Lower leg skin (tissue), 4 donors: ENCODE measurements at regions not wholly inside any gene's neighbourhood (a gene's known extent, or its start where the extent isn't known, plus 50 kb on each side); places are given as distances from the start of the nearest gene placed in this dataset.

Source experiments
- DNase-seq, 2 donors: peaks; one replicate each; pipeline ENCODE4 v3.0.0-alpha.2; 2019; ENCODE audit warnings: low spot score in 2 of 2
- H3K4me3 ChIP-seq: fragments of 200-600 bp; sonication (generic); 2 replicates; pipeline ENCODE4 v1.5.1; 2017; ENCODE audit warnings: mild to moderate bottlenecking, low read depth; ENCODE audit not compliant: poor library complexity, severe bottlenecking
- POLR2A ChIP-seq, 2 donors: fragments of 450-650 bp; IDR thresholded peaks; one replicate each; pipeline ENCODE4 v1.6.1; 2016 to 2017; ENCODE audit warnings: antibody characterized with exemption in 2 of 2, mild to moderate bottlenecking in 1 of 2, moderate library complexity in 1 of 2
- WGBS, 2 donors: methylation state at CpG; one replicate each; pipeline ENCODE4 v1.1.5; 2018; 5-methylcytosine and 5-hydroxymethylcytosine counted together
- intact Hi-C: fragments of 100-400 bp; cut with DNase I; formaldehyde crosslinking; loops from one replicate; pipeline ENCODE4 v1.15.0; 2023; ENCODE audit warnings: low total_unique reads
- TF ChIP-seq, protein P1 (sequence below), 3 donors: fragments of 450-650 bp; IDR thresholded peaks; one replicate each; pipeline ENCODE4 v1.5.1; 2016; ENCODE audit warnings: antibody characterized with exemption in 3 of 3, mild to moderate bottlenecking in 3 of 3, moderate library complexity in 2 of 3

GRCh38 chr10:108072466-108072865 lies 908.0 kb upstream of the SORCS1 start:
- TF ChIP-seq POLR2A (IDR thresholded peaks at IDR 0.05) = no peak
- TF ChIP-seq, protein P1, sequence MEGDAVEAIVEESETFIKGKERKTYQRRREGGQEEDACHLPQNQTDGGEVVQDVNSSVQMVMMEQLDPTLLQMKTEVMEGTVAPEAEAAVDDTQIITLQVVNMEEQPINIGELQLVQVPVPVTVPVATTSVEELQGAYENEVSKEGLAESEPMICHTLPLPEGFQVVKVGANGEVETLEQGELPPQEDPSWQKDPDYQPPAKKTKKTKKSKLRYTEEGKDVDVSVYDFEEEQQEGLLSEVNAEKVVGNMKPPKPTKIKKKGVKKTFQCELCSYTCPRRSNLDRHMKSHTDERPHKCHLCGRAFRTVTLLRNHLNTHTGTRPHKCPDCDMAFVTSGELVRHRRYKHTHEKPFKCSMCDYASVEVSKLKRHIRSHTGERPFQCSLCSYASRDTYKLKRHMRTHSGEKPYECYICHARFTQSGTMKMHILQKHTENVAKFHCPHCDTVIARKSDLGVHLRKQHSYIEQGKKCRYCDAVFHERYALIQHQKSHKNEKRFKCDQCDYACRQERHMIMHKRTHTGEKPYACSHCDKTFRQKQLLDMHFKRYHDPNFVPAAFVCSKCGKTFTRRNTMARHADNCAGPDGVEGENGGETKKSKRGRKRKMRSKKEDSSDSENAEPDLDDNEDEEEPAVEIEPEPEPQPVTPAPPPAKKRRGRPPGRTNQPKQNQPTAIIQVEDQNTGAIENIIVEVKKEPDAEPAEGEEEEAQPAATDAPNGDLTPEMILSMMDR (IDR thresholded peaks at IDR 0.05) = no peak

GRCh38 chr10:108070789-108071188 lies 906.3 kb upstream of the SORCS1 start:
- intact Hi-C loops = no loop called here
- 65 to 68% methylated on average over 2 of the region's 2 CpGs for WGBS, 2 donors
- TF ChIP-seq POLR2A (IDR thresholded peaks at IDR 0.05) = no peak
- TF ChIP-seq, protein P1 (IDR thresholded peaks at IDR 0.05) = no peak
- DNase-seq = no peak
- no peak overlapping the region for H3K4me3 ChIP-seq

More at GRCh38 chr10:108072466-108072865, 908.0 kb upstream of the SORCS1 start:
- no peak overlapping the region for H3K4me3 ChIP-seq
- WGBS, 2 donors = 93 to 96% methylated on average over 3 of the region's 3 CpGs
- intact Hi-C loops = no loop called here
- DNase-seq = no peak

- 63 to 71% methylated on average over 1 of the region's 1 CpG for WGBS, 2 donors
- no peak for TF ChIP-seq POLR2A (IDR thresholded peaks at IDR 0.05)
- TF ChIP-seq, protein P1 (IDR thresholded peaks at IDR 0.05) = no peak
- intact Hi-C loops = no loop called here
- H3K4me3 ChIP-seq = no peak overlapping the region
- no peak for DNase-seq
Measured at GRCh38 chr10:108069096-108069495, 904.6 kb upstream of the SORCS1 start.

DNA sequence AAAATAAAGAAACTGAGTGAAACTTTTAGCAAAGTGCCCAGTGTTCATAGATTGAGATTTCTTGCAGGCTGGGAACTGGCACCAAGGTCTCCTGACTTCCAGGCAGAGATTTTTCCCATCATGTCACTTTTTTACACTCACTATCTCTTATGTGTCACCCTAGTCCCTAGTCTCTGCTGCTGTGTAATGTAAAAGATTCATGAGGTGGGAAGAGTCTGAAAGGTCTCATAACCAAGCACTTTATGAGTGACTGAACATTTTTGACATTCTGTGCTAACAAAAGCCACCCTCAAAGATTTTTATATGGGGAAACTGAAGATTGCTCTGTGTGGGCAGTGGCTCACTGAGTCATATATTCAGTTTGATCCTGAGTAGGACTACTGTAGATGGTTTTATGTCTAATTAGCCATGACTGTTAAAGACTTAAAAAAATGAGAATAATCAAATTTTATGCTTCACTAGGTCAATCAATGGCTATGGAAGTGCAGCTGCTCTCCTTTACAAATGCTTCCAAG lies 900.3 kb upstream of the SORCS1 start:
- DNase-seq = no peak
- TF ChIP-seq, protein P1 (IDR thresholded peaks at IDR 0.05) = no peak
- no peak for TF ChIP-seq POLR2A (IDR thresholded peaks at IDR 0.05)
- no peak overlapping the region for H3K4me3 ChIP-seq
- intact Hi-C loops = no loop called here

DNA sequence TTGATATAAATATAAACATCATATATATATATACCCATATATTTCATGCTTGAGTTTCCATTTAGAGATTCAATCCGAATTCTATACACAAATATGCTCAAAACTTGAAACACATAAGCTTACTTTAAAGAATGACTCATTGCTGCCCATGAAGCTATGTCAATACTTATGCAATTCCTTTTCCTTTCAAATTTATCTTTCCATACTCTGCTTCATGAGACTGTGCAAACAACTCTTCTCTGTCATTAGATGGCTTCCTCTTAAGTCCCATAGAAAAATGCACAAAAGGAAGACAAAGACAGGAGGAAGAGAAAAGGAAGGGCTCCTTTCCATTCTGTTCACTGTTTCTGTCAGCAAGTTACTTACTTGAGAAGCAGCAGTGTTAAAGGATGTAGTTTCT lies 895.7 kb upstream of the SORCS1 start:
- no peak for DNase-seq
- no peak overlapping the region for H3K4me3 ChIP-seq
- no peak for TF ChIP-seq POLR2A (IDR thresholded peaks at IDR 0.05)
- TF ChIP-seq, protein P1 (IDR thresholded peaks at IDR 0.05) = no peak
- intact Hi-C loops = no loop called here
- 64 to 76% methylated on average over 1 of the region's 1 CpG for WGBS, 2 donors

GRCh38 chr10:108055506-108055905 lies 891.0 kb upstream of the SORCS1 start:
- 45 to 47% methylated on average over 1 of the region's 1 CpG for WGBS, 2 donors
- no peak for TF ChIP-seq POLR2A (IDR thresholded peaks at IDR 0.05)
- H3K4me3 ChIP-seq = no peak overlapping the region
- intact Hi-C loops = no loop called here
- DNase-seq = no peak
